ENCODE measurements at regions not wholly inside any gene's neighbourhood (a gene's known extent, or its start where the extent isn't known, plus 50 kb on each side); places are given as distances from the start of the nearest gene placed in this dataset.

- H3K27me3 ChIP-seq (ENCODE audit: control insufficient read depth, insufficient read depth, low read length), result no peaks in the 10 kb centered on the region
- H3K4me1 ChIP-seq (ENCODE audit: control insufficient read depth, insufficient read depth, low read length), result peaks cover 3% of the 10 kb centered on the region
- H3K9me3 ChIP-seq (ENCODE audit: control insufficient read depth, insufficient read depth, low read length), result no peaks in the 10 kb centered on the region
- 91% methylated on average over 1 of the region's 5 CpGs for WGBS (ENCODE audit: insufficient coverage)
- H3K4me3 ChIP-seq (ENCODE audit: low read depth, low read length), result no peak overlapping the region
- peak in 1 of 6 donors; percentile 40 for DNase-seq (ENCODE audit: low read depth in 4 of 6, low spot score in 6 of 6)
- no peak overlapping the region for H3K27ac ChIP-seq (ENCODE audit: low read depth, low read length)
- H3K36me3 ChIP-seq (ENCODE audit: control insufficient read depth, insufficient read depth, low read length), result no peaks in the 10 kb centered on the region
Observed at GRCh38 chr1:117678246-117678977, 72.6 kb downstream of the TENT5C start.

- WGBS (ENCODE audit: insufficient coverage), result 82% methylated on average over 2 of the region's 3 CpGs
- no peaks in the 10 kb centered on the region for H3K27me3 ChIP-seq (ENCODE audit: control insufficient read depth, insufficient read depth, low read length)
- no peaks in the 10 kb centered on the region for H3K36me3 ChIP-seq (ENCODE audit: control insufficient read depth, insufficient read depth, low read length)
- no peak for DNase-seq (ENCODE audit: low read depth in 4 of 6, low spot score in 6 of 6)
- H3K4me1 ChIP-seq (ENCODE audit: control insufficient read depth, insufficient read depth, low read length), result peaks cover 3% of the 10 kb centered on the region
- H3K4me3 ChIP-seq (ENCODE audit: low read depth, low read length), result no peak overlapping the region
- no peaks in the 10 kb centered on the region for H3K9me3 ChIP-seq (ENCODE audit: control insufficient read depth, insufficient read depth, low read length)
- H3K27ac ChIP-seq (ENCODE audit: low read depth, low read length), result no peak overlapping the region
Observed at GRCh38 chr1:117679299-117679698, 73.5 kb downstream of the TENT5C start.

- peaks cover 3% of the 10 kb centered on the region for H3K4me1 ChIP-seq (ENCODE audit: control insufficient read depth, insufficient read depth, low read length)
- no peaks in the 10 kb centered on the region for H3K36me3 ChIP-seq (ENCODE audit: control insufficient read depth, insufficient read depth, low read length)
- DNase-seq (ENCODE audit: low read depth in 4 of 6, low spot score in 6 of 6), result no peak
- no peak overlapping the region for H3K27ac ChIP-seq (ENCODE audit: low read depth, low read length)
- H3K27me3 ChIP-seq (ENCODE audit: control insufficient read depth, insufficient read depth, low read length), result no peaks in the 10 kb centered on the region
- no peaks in the 10 kb centered on the region for H3K9me3 ChIP-seq (ENCODE audit: control insufficient read depth, insufficient read depth, low read length)
- H3K4me3 ChIP-seq (ENCODE audit: low read depth, low read length), result no peak overlapping the region
- WGBS (ENCODE audit: insufficient coverage), result 55% methylated on average over 3 of the region's 4 CpGs
Observed at GRCh38 chr1:117679868-117680267, 74.0 kb downstream of the TENT5C start.

GRCh38 chr1:117680316-117681002 lies 74.6 kb downstream of the TENT5C start:
- Histone ChIP-seq H3K36me3 (ENCODE audit: control insufficient read depth, insufficient read depth, low read length) (no peaks in the 10 kb centered on the region), H3K4me3 (ENCODE audit: low read depth, low read length) (no peak overlapping the region), H3K27ac (ENCODE audit: low read depth, low read length) (no peak overlapping the region), H3K9me3 (ENCODE audit: control insufficient read depth, insufficient read depth, low read length) (no peaks in the 10 kb centered on the region), H3K27me3 (ENCODE audit: control insufficient read depth, insufficient read depth, low read length) (no peaks in the 10 kb centered on the region), H3K4me1 (ENCODE audit: control insufficient read depth, insufficient read depth, low read length) (peaks cover 3% of the 10 kb centered on the region)
- 98% methylated on average over 4 of the region's 9 CpGs for WGBS (ENCODE audit: insufficient coverage)
- DNase-seq (ENCODE audit: low read depth in 4 of 6, low spot score in 6 of 6), result no peak

GRCh38 chr1:117681093-117681900 lies 75.4 kb downstream of the TENT5C start:
- Histone ChIP-seq H3K9me3 (ENCODE audit: control insufficient read depth, insufficient read depth, low read length) (no peaks in the 10 kb centered on the region), H3K4me3 (ENCODE audit: low read depth, low read length) (no peak overlapping the region), H3K36me3 (ENCODE audit: control insufficient read depth, insufficient read depth, low read length) (no peaks in the 10 kb centered on the region), H3K27me3 (ENCODE audit: control insufficient read depth, insufficient read depth, low read length) (no peaks in the 10 kb centered on the region), H3K27ac (ENCODE audit: low read depth, low read length) (no peak overlapping the region), H3K4me1 (ENCODE audit: control insufficient read depth, insufficient read depth, low read length) (peaks cover 3% of the 10 kb centered on the region)
- WGBS (ENCODE audit: insufficient coverage), result 90% methylated on average over 4 of the region's 9 CpGs
- no peak for DNase-seq (ENCODE audit: low read depth in 4 of 6, low spot score in 6 of 6)

GRCh38 chr1:117681901-117682250 lies 76.0 kb downstream of the TENT5C start:
- no peak for DNase-seq (ENCODE audit: low read depth in 4 of 6, low spot score in 6 of 6)
- no peaks in the 10 kb centered on the region for H3K9me3 ChIP-seq (ENCODE audit: control insufficient read depth, insufficient read depth, low read length)
- no peaks in the 10 kb centered on the region for H3K4me1 ChIP-seq (ENCODE audit: control insufficient read depth, insufficient read depth, low read length)
- H3K36me3 ChIP-seq (ENCODE audit: control insufficient read depth, insufficient read depth, low read length), result no peaks in the 10 kb centered on the region
- 88% methylated on average over 3 of the region's 3 CpGs for WGBS (ENCODE audit: insufficient coverage)
- H3K4me3 ChIP-seq (ENCODE audit: low read depth, low read length), result no peak overlapping the region
- H3K27ac ChIP-seq (ENCODE audit: low read depth, low read length), result no peak overlapping the region
- H3K27me3 ChIP-seq (ENCODE audit: control insufficient read depth, insufficient read depth, low read length), result no peaks in the 10 kb centered on the region

GRCh38 chr1:117682372-117682771 lies 76.5 kb downstream of the TENT5C start:
- no peaks in the 10 kb centered on the region for H3K36me3 ChIP-seq (ENCODE audit: control insufficient read depth, insufficient read depth, low read length)
- H3K4me3 ChIP-seq (ENCODE audit: low read depth, low read length), result no peak overlapping the region
- 92% methylated on average over 4 of the region's 4 CpGs for WGBS (ENCODE audit: insufficient coverage)
- no peak for DNase-seq (ENCODE audit: low read depth in 4 of 6, low spot score in 6 of 6)
- H3K4me1 ChIP-seq (ENCODE audit: control insufficient read depth, insufficient read depth, low read length), result no peaks in the 10 kb centered on the region
- H3K27ac ChIP-seq (ENCODE audit: low read depth, low read length), result no peak overlapping the region
- no peaks in the 10 kb centered on the region for H3K27me3 ChIP-seq (ENCODE audit: control insufficient read depth, insufficient read depth, low read length)
- no peaks in the 10 kb centered on the region for H3K9me3 ChIP-seq (ENCODE audit: control insufficient read depth, insufficient read depth, low read length)

GRCh38 chr1:117683571-117684285 lies 77.9 kb downstream of the TENT5C start:
- H3K4me1 ChIP-seq (ENCODE audit: control insufficient read depth, insufficient read depth, low read length), result no peaks in the 10 kb centered on the region
- H3K27ac ChIP-seq (ENCODE audit: low read depth, low read length), result no peak overlapping the region
- no peak overlapping the region for H3K4me3 ChIP-seq (ENCODE audit: low read depth, low read length)
- H3K27me3 ChIP-seq (ENCODE audit: control insufficient read depth, insufficient read depth, low read length), result no peaks in the 10 kb centered on the region
- 95% methylated on average over 5 of the region's 6 CpGs for WGBS (ENCODE audit: insufficient coverage)
- H3K9me3 ChIP-seq (ENCODE audit: control insufficient read depth, insufficient read depth, low read length), result no peaks in the 10 kb centered on the region
- no peak for DNase-seq (ENCODE audit: low read depth in 4 of 6, low spot score in 6 of 6)
- H3K36me3 ChIP-seq (ENCODE audit: control insufficient read depth, insufficient read depth, low read length), result no peaks in the 10 kb centered on the region
